ENCODE measurements at regions not wholly inside any gene's neighbourhood (a gene's known extent, or its start where the extent isn't known, plus 50 kb on each side); places are given as distances from the start of the nearest gene placed in this dataset.

DNA sequence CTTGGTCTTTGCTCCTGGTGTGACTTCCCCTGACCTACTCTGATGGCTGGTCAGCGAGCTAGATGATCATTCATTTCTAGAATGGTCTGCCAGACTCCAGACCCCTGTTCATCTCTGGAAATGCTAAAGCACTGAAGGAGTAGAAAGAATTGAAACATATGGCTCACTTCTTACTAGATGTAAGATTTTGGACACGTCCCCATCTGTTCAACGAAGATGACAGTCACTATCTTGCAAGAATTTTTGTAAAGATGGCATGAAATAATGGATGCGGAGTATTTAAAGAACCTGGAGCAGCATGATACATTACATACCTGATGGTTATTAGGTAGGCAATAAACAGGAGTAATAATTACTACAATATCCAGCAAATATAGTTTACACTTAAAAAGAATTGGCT, 252.7 kb upstream of the SDK2 start:
- TF ChIP-seq, protein P1, sequence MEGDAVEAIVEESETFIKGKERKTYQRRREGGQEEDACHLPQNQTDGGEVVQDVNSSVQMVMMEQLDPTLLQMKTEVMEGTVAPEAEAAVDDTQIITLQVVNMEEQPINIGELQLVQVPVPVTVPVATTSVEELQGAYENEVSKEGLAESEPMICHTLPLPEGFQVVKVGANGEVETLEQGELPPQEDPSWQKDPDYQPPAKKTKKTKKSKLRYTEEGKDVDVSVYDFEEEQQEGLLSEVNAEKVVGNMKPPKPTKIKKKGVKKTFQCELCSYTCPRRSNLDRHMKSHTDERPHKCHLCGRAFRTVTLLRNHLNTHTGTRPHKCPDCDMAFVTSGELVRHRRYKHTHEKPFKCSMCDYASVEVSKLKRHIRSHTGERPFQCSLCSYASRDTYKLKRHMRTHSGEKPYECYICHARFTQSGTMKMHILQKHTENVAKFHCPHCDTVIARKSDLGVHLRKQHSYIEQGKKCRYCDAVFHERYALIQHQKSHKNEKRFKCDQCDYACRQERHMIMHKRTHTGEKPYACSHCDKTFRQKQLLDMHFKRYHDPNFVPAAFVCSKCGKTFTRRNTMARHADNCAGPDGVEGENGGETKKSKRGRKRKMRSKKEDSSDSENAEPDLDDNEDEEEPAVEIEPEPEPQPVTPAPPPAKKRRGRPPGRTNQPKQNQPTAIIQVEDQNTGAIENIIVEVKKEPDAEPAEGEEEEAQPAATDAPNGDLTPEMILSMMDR (IDR thresholded peaks at IDR 0.05; ENCODE audit: low read depth, low read length), result no peak
- no peak for TF ChIP-seq EZH2phosphoT487 (IDR thresholded peaks at IDR 0.05; ENCODE audit: low read depth)

Data from OCI-LY3 (cell line).